Renal cortex interstitium (tissue), 11 donors: ENCODE measurements at regions not wholly inside any gene's neighbourhood (a gene's known extent, or its start where the extent isn't known, plus 50 kb on each side); places are given as distances from the start of the nearest gene placed in this dataset.
"Not testable (repeated sequence)": the region's sequence is repeated elsewhere in the genome, so short reads cannot be mapped to it uniquely, and the experiment has no call there.

Experiments used
- DNase-seq, 11 donors: peaks; one replicate each; pipeline ENCODE4 v3.0.0-alpha.2; 2013; ENCODE audit warnings: low read depth in 9 of 11, low spot score in 4 of 11; ENCODE audit errors: extremely low read depth in 1 of 11

- DNase-seq = no peak
Measured at GRCh38 chr6:139730340-139730974, 356.0 kb upstream of the CITED2 start.

GRCh38 chr6:139728876-139729427 lies 354.5 kb upstream of the CITED2 start:
- DNase-seq = no peak

GRCh38 chr6:139726272-139726671 lies 351.8 kb upstream of the CITED2 start:
- not testable (repeated sequence) for DNase-seq

GRCh38 chr6:139722530-139722929 lies 348.1 kb upstream of the CITED2 start:
- DNase-seq = no peak

- DNase-seq = no peak
Measured at GRCh38 chr6:139721954-139722353, 347.5 kb upstream of the CITED2 start.

GRCh38 chr6:139713900-139714506 lies 339.6 kb upstream of the CITED2 start:
- DNase-seq = no peak

- no peak for DNase-seq
Measured at GRCh38 chr6:139713424-139713823, 339.0 kb upstream of the CITED2 start.

- no peak for DNase-seq
Measured at GRCh38 chr6:139712830-139713229, 338.4 kb upstream of the CITED2 start.

- DNase-seq = no peak
Measured at GRCh38 chr6:139711804-139712585, 337.5 kb upstream of the CITED2 start.

GRCh38 chr6:139710556-139710955 lies 336.1 kb upstream of the CITED2 start:
- DNase-seq = no peak

GRCh38 chr6:139708337-139709199 lies 334.1 kb upstream of the CITED2 start:
- peak in 10 of 11 donors; percentile 31 to 74 (median 50) for DNase-seq

GRCh38 chr6:139706912-139707311 lies 332.5 kb upstream of the CITED2 start:
- no peak for DNase-seq

- no peak for DNase-seq
Measured at GRCh38 chr6:139705284-139705683, 330.8 kb upstream of the CITED2 start.

GRCh38 chr6:139703780-139704179 lies 329.3 kb upstream of the CITED2 start:
- no peak for DNase-seq

GRCh38 chr6:139702706-139703105 lies 328.3 kb upstream of the CITED2 start:
- no peak for DNase-seq

GRCh38 chr6:139701695-139702094 lies 327.2 kb upstream of the CITED2 start:
- DNase-seq = no peak

- no peak for DNase-seq
Measured at GRCh38 chr6:139701003-139701402, 326.6 kb upstream of the CITED2 start.

GRCh38 chr6:139699911-139700310 lies 325.5 kb upstream of the CITED2 start:
- DNase-seq = no peak

- no peak for DNase-seq
Measured at GRCh38 chr6:139699335-139699734, 324.9 kb upstream of the CITED2 start.
